Neural cell (in vitro differentiated cells): ENCODE measurements at regions not wholly inside any gene's neighbourhood (a gene's known extent, or its start where the extent isn't known, plus 50 kb on each side); places are given as distances from the start of the nearest gene placed in this dataset.

Experiments used
- H2AFZ ChIP-seq: fragments of 200-600, 300-800 bp; sonication (generic), shearing (Covaris generic); 2 replicates; pipeline ENCODE4 v1.6.0; 2014; ENCODE audit warnings: low read depth, mild to moderate bottlenecking, antibody characterized with exemption, low read length, moderate library complexity
- H3F3A ChIP-seq: fragments of 200-600 bp; shearing (Covaris generic); 2 replicates; pipeline ENCODE4 v1.6.1; 2016; ENCODE audit warnings: mild to moderate bottlenecking, moderate library complexity, mixed read lengths, antibody characterized with exemption, low read length; ENCODE audit not compliant: insufficient read depth, poor library complexity, severe bottlenecking
- H3K27ac ChIP-seq: fragments of 200-600, 300-800 bp; sonication (generic), shearing (Covaris generic); 2 replicates; pipeline ENCODE4 v1.5.1; 2014; ENCODE audit warnings: mild to moderate bottlenecking, low read length, moderate library complexity
- H3K27me3 ChIP-seq: fragments of 300-800, 200-600 bp; sonication (generic), shearing (Covaris generic); 2 replicates; pipeline ENCODE4 v1.6.0; 2014; ENCODE audit warnings: mild to moderate bottlenecking, low read depth, low read length, moderate library complexity; ENCODE audit not compliant: insufficient read depth
- H3K36me3 ChIP-seq: fragments of 300-800, 200-600 bp; sonication (generic), shearing (Covaris generic); 2 replicates; pipeline ENCODE4 v1.5.1; 2014; ENCODE audit warnings: mild to moderate bottlenecking, antibody characterized with exemption, low read length, moderate library complexity; ENCODE audit not compliant: insufficient read depth
- H3K4me2 ChIP-seq: fragments of 300-800, 200-600 bp; sonication (generic), shearing (Covaris generic); 2 replicates; pipeline ENCODE4 v1.6.0; 2014; ENCODE audit warnings: mild to moderate bottlenecking, low read length
- H3K4me3 ChIP-seq: fragments of 300-800, 200-600 bp; sonication (generic), shearing (Covaris generic); 2 replicates; pipeline ENCODE4 v1.5.1; 2014; ENCODE audit warnings: mild to moderate bottlenecking, low read length, moderate library complexity
- H3K79me2 ChIP-seq: fragments of 200-600 bp; shearing (Covaris generic); replicated peaks from 2 replicates; pipeline ENCODE4 v1.6.0; 2014; ENCODE audit warnings: mild to moderate bottlenecking, low read length, moderate library complexity; ENCODE audit not compliant: insufficient read depth
- H3K9ac ChIP-seq: fragments of 300-800, 200-600 bp; sonication (generic), shearing (Covaris generic); 2 replicates; pipeline ENCODE4 v1.6.1; 2016; ENCODE audit warnings: mild to moderate bottlenecking, low read length, mixed read lengths
- H3K9me2 ChIP-seq: fragments of 200-600 bp; shearing (Covaris generic); 2 replicates; pipeline ENCODE4 v1.6.1; 2016; ENCODE audit warnings: mild to moderate bottlenecking, low read length, mixed read lengths; ENCODE audit not compliant: insufficient read depth
- H3K9me3 ChIP-seq: fragments of 200-600, 300-800 bp; sonication (generic), shearing (Covaris generic); 2 replicates; pipeline ENCODE4 v1.6.1; 2016; ENCODE audit warnings: mild to moderate bottlenecking, mixed run types, low read length, moderate library complexity, mixed read lengths
- H4K20me1 ChIP-seq: fragments of 200-600 bp; shearing (Covaris generic); 2 replicates; pipeline ENCODE4 v1.6.1; 2016; ENCODE audit warnings: mild to moderate bottlenecking, mixed run types; ENCODE audit not compliant: insufficient read depth
- EP300 ChIP-seq: fragments of 450-650 bp; conservative IDR thresholded peaks from 2 replicates; pipeline ENCODE4 v1.6.1; 2014; ENCODE audit warnings: antibody characterized with exemption, mild to moderate bottlenecking, moderate library complexity; ENCODE audit not compliant: poor library complexity, severe bottlenecking
- EZH2 ChIP-seq: fragments of 200-600, 300-800 bp; shearing (Covaris generic), sonication (generic); IDR thresholded peaks from 2 replicates; pipeline ENCODE4 v1.6.1; 2014; ENCODE audit warnings: antibody characterized with exemption, low read length, borderline replicate concordance, mild to moderate bottlenecking; ENCODE audit not compliant: insufficient read depth, poor library complexity, severe bottlenecking
- MXI1 ChIP-seq: fragments of 450-650 bp; conservative IDR thresholded peaks from 2 replicates; pipeline ENCODE4 v1.6.1; 2014; ENCODE audit warnings: antibody characterized with exemption, mild to moderate bottlenecking; ENCODE audit not compliant: poor library complexity, severe bottlenecking
- POLR2AphosphoS5 ChIP-seq: IDR thresholded peaks from 2 replicates; pipeline ENCODE4 v1.6.1; 2012
- RAD21 ChIP-seq: fragments of 450-650 bp; conservative IDR thresholded peaks from 2 replicates; pipeline ENCODE4 v1.6.1; 2014; ENCODE audit warnings: antibody characterized with exemption, mild to moderate bottlenecking, moderate library complexity
- SMC3 ChIP-seq: fragments of 450-650 bp; conservative IDR thresholded peaks from 2 replicates; pipeline ENCODE4 v1.6.1; 2014; ENCODE audit warnings: antibody characterized with exemption, mild to moderate bottlenecking, moderate library complexity; ENCODE audit not compliant: poor library complexity
- TAF1 ChIP-seq: IDR thresholded peaks from 2 replicates; pipeline ENCODE4 v1.6.1; 2012; ENCODE audit warnings: low read depth
- TF ChIP-seq, protein P1 (sequence below): IDR thresholded peaks from 2 replicates; pipeline ENCODE4 v1.6.1; 2012; ENCODE audit warnings: borderline replicate concordance
- TF ChIP-seq, protein P2 (sequence below): fragments of 450-650 bp; IDR thresholded peaks from 2 replicates; pipeline ENCODE4 v1.5.1; 2014; ENCODE audit warnings: antibody characterized with exemption, mild to moderate bottlenecking, moderate library complexity; ENCODE audit not compliant: poor library complexity, severe bottlenecking

DNA sequence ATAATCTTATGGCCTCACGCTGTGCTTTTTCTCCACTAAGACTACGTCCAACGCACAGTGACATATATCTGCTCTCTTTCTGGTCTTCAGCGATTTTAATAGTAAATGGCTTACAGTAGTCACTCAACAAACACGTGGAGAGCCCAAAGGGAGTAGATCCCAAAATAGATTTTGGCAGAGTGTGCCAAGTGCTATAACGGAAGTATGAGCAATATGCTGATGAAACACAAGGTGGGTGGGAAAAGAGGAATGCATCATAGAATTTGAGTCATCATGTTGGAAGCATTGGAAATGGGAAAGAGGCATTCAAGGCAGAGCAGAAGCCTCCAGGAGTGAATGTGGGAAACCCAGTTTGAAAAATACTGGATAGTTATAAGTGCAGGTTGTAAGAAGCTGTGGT is 129.1 kb upstream of the LDB2 start:
- no peak overlapping the region for H2AFZ ChIP-seq
- TF ChIP-seq SMC3 (no peak), POLR2AphosphoS5 (no peak), TAF1 (no peak)
- TF ChIP-seq, protein P1, sequence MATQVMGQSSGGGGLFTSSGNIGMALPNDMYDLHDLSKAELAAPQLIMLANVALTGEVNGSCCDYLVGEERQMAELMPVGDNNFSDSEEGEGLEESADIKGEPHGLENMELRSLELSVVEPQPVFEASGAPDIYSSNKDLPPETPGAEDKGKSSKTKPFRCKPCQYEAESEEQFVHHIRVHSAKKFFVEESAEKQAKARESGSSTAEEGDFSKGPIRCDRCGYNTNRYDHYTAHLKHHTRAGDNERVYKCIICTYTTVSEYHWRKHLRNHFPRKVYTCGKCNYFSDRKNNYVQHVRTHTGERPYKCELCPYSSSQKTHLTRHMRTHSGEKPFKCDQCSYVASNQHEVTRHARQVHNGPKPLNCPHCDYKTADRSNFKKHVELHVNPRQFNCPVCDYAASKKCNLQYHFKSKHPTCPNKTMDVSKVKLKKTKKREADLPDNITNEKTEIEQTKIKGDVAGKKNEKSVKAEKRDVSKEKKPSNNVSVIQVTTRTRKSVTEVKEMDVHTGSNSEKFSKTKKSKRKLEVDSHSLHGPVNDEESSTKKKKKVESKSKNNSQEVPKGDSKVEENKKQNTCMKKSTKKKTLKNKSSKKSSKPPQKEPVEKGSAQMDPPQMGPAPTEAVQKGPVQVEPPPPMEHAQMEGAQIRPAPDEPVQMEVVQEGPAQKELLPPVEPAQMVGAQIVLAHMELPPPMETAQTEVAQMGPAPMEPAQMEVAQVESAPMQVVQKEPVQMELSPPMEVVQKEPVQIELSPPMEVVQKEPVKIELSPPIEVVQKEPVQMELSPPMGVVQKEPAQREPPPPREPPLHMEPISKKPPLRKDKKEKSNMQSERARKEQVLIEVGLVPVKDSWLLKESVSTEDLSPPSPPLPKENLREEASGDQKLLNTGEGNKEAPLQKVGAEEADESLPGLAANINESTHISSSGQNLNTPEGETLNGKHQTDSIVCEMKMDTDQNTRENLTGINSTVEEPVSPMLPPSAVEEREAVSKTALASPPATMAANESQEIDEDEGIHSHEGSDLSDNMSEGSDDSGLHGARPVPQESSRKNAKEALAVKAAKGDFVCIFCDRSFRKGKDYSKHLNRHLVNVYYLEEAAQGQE = no peak
- TF ChIP-seq, protein P2, sequence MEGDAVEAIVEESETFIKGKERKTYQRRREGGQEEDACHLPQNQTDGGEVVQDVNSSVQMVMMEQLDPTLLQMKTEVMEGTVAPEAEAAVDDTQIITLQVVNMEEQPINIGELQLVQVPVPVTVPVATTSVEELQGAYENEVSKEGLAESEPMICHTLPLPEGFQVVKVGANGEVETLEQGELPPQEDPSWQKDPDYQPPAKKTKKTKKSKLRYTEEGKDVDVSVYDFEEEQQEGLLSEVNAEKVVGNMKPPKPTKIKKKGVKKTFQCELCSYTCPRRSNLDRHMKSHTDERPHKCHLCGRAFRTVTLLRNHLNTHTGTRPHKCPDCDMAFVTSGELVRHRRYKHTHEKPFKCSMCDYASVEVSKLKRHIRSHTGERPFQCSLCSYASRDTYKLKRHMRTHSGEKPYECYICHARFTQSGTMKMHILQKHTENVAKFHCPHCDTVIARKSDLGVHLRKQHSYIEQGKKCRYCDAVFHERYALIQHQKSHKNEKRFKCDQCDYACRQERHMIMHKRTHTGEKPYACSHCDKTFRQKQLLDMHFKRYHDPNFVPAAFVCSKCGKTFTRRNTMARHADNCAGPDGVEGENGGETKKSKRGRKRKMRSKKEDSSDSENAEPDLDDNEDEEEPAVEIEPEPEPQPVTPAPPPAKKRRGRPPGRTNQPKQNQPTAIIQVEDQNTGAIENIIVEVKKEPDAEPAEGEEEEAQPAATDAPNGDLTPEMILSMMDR = no peak
- H3K9ac ChIP-seq = no peak overlapping the region
- H3K9me2 ChIP-seq = no peaks in the 10 kb centered on the region
- no peaks in the 10 kb centered on the region for H3K36me3 ChIP-seq
- no peaks in the 10 kb centered on the region for H3K79me2 ChIP-seq
- H3K27ac ChIP-seq = no peak overlapping the region
- no peaks in the 10 kb centered on the region for H3K27me3 ChIP-seq
- no peak overlapping the region for H3K4me3 ChIP-seq
- H3K4me2 ChIP-seq = no peak overlapping the region
- H4K20me1 ChIP-seq = no peaks in the 10 kb centered on the region
- no peaks in the 10 kb centered on the region for H3F3A ChIP-seq
- no peaks in the 10 kb centered on the region for H3K9me3 ChIP-seq

DNA sequence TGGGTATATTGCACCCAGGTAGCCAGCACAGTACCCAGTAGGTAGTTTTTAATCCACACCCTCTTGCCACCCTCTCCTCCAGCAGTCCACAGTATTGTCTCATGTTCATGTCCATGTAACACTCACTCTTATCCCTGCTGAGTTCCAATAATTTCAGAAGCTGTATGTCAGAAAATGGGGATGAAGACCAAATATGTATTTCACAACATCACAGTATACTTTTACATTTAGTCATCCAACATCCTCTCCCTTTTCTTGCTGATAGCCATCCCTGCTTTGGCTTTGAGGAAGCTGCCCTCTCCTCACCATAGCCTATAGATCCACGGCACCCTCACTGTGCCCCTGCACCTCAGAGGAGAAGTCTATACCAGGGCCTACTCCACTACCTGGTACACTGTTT is 126.0 kb upstream of the LDB2 start:
- Histone ChIP-seq H3K9ac (no peak overlapping the region), H3F3A (no peaks in the 10 kb centered on the region), H3K36me3 (no peaks in the 10 kb centered on the region), H3K4me2 (no peak overlapping the region), H3K9me3 (no peaks in the 10 kb centered on the region), H3K79me2 (no peaks in the 10 kb centered on the region), H3K27me3 (no peaks in the 10 kb centered on the region), H3K4me3 (no peak overlapping the region), H3K27ac (no peak overlapping the region), H4K20me1 (no peaks in the 10 kb centered on the region), H3K9me2 (no peaks in the 10 kb centered on the region), H2AFZ (no peak overlapping the region)
- TF ChIP-seq SMC3 = no peak
- TF ChIP-seq EP300 = no peak
- TF ChIP-seq EZH2 = no peak
- TF ChIP-seq RAD21 = no peak
- TF ChIP-seq MXI1 = no peak
- no peak for TF ChIP-seq POLR2AphosphoS5
- TF ChIP-seq TAF1 = no peak
- TF ChIP-seq, protein P2 = no peak
- TF ChIP-seq, protein P1 = no peak
